COR-L47 (cell line): ENCODE measurements at regions not wholly inside any gene's neighbourhood (a gene's known extent, or its start where the extent isn't known, plus 50 kb on each side); places are given as distances from the start of the nearest gene placed in this dataset.

Experiments
- DNase-seq: peaks from one replicate; lab custom pipeline; 2025; lab: John Stamatoyannopoulos, UW

DNA sequence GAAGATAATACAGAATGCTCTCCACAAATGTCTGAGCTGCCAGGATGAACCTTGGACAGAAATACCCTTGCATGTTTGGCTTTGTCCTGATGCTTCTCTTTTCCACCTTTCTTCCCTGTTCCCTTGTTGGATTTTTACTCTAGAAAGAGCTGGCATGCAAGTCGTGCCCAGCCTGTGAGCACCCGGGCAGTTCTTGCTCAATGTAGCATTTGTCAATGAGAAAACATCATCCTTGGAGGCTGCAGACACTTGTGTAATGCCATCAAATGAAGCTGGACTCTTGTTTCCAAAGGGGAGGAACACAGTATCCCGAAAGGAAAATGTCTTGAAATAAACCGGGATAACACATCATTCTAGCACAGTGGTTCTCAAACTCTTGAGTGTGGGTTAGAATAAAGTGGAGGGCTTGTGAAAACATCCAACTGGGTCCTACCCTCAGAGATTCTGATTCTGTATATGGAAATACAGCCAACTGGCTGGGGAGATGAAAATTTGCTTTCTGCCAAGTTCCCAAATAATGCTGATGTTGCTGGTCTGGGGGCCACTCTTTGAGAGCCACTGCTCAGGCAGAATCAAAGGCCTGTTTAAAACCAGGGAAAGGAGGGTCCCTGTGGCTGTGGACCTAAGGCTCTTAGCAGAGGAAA lies 237.2 kb downstream of the SPATA18 start:
- no peak for DNase-seq

DNA sequence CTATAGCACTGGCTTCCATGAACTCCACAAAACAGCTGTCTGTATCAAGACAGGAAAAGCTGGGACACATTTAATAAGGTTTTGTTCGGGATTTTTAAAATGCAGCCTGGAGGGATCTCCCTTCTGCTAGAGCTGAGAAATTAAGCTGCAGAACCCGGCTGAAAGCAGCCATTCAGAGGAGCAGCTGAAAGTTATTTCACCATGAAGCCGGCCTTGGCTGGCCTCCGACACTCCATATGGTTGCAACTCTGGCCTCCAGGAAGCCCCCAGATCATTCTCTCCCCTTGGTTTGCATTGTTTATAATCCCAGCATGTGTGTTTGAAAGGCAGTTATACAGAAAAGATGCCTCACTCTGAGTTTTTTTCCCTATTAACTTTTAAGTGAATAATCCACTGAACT lies 239.4 kb downstream of the SPATA18 start:
- DNase-seq = no peak

- DNase-seq = no peak
These were observed 241.1 kb downstream of the SPATA18 start for GRCh38 chr4:52292245-52292644.

GRCh38 chr4:52296341-52296740 lies 245.2 kb downstream of the SPATA18 start:
- no peak for DNase-seq

GRCh38 chr4:52298444-52298843 lies 247.3 kb downstream of the SPATA18 start:
- DNase-seq = no peak

DNA sequence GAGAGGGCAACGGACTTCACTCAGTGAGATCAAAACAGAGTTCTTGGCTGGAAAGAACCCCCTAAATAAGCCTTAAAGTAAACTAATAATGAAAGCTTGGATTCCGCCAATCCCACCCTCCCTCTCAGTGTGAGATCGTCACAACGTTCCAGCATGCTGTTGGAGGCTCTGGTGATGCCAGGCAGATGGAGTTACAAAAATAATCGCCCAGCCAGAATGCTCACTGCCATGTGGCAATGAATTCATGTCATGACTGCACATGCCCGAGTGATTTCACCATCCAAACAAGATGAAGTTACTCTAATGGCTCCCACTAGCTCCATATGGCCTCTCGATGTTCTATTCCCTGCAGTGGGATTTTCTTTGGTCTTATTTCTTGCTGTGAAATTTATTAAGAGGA lies 248.0 kb downstream of the SPATA18 start:
- DNase-seq = no peak

DNA sequence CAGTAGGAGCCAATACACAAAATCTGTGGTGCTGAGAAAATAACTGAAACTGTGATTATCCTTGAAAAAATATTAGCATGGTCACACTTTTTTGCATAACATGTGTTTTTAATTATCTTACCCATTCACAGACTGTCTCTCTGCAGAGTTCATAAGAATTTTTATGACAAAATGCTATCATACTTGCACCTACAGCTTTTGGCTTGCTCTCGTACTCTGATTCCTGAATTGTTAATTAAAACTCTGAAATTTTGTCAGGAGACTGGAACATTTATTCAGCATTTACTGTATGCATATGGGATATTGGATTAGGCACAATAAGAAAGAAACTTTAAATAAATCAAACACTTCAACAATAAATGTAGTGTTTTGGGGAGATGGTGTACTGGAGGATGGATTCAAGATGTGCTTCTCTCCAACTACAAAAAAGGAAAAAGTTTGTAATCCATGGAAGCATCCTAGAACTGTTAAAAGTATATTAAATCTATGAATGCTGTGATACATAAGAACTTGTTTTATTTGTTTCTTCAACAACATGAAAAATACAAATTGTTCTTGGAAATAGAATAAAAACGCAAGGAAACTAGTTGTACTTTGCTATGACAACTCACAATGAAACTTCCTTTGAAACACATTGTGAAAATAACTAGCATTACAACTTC lies 260.5 kb downstream of the SPATA18 start:
- no peak for DNase-seq

- DNase-seq = no peak
These were observed 261.6 kb downstream of the SPATA18 start for GRCh38 chr4:52312722-52313121.

- DNase-seq = no peak
These were observed 266.3 kb downstream of the SPATA18 start for GRCh38 chr4:52317361-52317879.

- DNase-seq = no peak
These were observed 266.9 kb downstream of the SPATA18 start for GRCh38 chr4:52317981-52318380.

DNA sequence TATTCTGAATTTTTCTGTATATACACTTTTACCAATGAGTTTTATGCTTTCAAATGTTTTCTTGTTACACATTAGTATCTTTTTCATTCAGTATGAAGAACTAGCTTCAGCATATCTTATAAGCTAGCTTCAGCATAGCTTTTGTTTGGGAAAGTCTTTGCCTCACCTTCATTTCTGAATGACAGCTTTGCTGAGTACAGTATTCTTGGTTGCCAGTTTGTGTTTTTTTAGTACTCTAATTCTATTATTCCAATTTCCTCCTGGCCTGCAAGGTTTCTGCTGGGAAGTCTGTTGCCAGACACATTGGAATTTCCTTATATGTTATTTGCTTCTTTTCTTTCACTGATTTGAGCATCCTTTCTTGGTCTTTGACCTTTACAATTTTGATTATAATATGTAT lies 278.8 kb downstream of the SPATA18 start:
- DNase-seq = no peak

- no peak for DNase-seq
These were observed 292.5 kb downstream of the SPATA18 start for GRCh38 chr4:52343595-52343994.

GRCh38 chr4:52350926-52351325 lies 299.8 kb downstream of the SPATA18 start:
- no peak for DNase-seq

DNA sequence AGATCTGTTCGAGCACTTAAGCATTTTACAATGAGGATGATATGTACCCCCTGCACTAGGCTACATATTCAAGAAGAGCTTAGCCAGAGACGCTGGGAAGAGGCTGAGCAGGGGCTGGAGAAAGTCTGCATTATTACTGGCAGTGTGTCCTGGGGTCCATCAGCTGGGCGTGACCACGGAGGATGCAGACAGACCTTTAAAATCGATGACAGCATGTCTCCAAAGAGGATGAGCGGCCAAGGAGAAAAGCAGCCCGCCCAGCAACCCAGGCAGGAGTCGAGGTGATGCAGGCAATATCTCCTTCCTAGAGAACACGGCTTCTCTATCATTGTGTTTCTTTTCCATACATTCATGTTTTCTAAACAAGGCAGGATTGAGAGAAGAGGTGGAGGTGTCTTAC lies 300.7 kb downstream of the USP46 start:
- no peak for DNase-seq

DNA sequence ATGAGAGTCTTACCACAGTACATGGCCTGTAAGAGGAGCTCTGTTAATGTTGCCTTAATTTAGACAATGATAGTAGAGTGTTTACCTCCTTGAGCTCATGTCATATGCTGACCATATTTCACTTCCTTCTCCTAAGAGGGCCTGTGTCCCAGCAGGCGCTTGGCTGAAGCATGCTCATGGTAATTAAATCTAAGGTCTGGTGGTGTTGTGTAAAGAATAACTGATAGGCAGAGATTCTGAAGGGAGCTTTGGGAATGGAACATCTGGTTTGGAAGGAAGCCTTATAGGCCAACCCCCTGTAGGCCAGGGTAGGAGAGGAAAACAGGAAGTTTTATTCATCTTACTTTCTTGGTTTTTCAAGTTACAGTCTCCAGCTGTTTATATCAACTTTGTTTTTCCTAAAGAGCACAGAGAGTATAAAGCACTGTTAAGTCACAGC lies 300.2 kb downstream of the USP46 start:
- DNase-seq = no peak

GRCh38 chr4:52366191-52366590 lies 292.9 kb downstream of the USP46 start:
- DNase-seq = no peak

- no peak for DNase-seq
These were observed 292.5 kb downstream of the USP46 start for GRCh38 chr4:52366621-52367020.

GRCh38 chr4:52367282-52367830 lies 291.7 kb downstream of the USP46 start:
- no peak for DNase-seq

DNA sequence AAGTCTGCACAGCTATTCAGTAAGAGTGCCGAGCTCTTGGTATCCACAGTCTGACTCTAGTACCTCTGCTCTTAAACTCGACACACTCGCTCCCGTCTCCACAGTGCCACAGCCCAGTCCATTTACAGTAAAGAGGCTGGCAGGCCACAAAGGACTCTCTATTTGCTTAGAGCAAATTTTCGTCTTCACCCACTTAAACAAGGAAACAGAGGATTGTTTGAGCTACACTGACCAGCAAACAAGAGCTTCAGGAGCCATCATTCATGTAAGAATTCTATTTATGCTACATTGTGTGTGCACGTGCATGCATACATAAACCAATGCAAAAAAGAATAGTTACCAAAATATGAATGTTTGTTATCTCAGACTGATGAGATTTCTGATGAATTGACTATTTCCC lies 290.2 kb downstream of the USP46 start:
- peak; percentile 17 for DNase-seq

- DNase-seq = no peak
These were observed 289.5 kb downstream of the USP46 start for GRCh38 chr4:52369649-52370048.

- DNase-seq = no peak
These were observed 288.5 kb downstream of the USP46 start for GRCh38 chr4:52370576-52370975.

DNA sequence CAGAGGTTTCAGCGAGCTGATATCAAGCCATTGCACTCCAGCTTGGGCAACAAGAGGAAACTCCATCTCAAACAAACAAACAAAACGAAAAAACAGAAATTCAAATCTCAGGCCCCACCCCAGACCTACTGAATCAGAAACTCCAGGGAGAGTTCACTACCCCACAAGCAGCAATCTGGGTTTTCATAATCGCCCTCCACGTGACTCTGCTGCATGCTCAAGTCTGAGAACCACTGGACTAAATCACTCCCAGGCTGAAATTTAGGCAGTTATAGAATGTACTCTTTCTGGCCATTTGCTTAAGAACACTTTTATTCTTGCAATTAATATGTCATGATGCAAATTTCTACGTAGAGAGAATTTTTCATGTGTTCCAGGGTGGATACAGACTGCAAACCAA lies 287.3 kb downstream of the USP46 start:
- DNase-seq = no peak

DNA sequence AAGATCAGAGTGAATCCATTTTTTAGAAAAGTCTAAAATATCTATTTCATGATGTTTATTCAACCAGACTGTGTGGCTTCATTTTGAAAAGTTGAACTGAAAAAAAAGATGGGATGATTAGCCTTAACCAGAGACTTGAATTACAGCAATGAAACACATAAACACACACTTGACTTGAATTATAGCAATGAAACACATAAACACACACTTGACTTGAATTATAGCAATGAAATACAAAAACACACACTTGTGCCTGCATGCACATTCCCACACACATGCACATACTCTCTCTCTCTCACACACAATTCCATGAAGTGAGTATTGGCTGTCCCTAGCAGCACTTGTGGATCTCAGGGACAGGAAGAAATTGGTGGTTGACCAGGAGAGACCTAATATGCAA lies 286.8 kb downstream of the USP46 start:
- DNase-seq = no peak
